Left hindlimb (tissue), 1 donor: ENCODE measurements at regions not wholly inside any gene's neighbourhood (a gene's known extent, or its start where the extent isn't known, plus 50 kb on each side); places are given as distances from the start of the nearest gene placed in this dataset.
A peak's percentile ranks its signal among the peaks of the same experiment; 100 is the strongest.
"Not testable (repeated sequence)": the region's sequence is repeated elsewhere in the genome, so short reads cannot be mapped to it uniquely, and the experiment has no call there.

Experiments used
- DNase-seq: peaks from one replicate; pipeline ENCODE4 v3.0.0-alpha.2; 2018

- no peak for DNase-seq
Observed at GRCh38 chr1:244106837-244107493, 55.9 kb downstream of the ZBTB18 start.

GRCh38 chr1:244111027-244111426 is 59.9 kb downstream of the ZBTB18 start:
- DNase-seq: no peak

- no peak for DNase-seq
Observed at GRCh38 chr1:244112041-244112440, 61.0 kb downstream of the ZBTB18 start.

GRCh38 chr1:244112636-244113035 is 61.6 kb downstream of the ZBTB18 start:
- DNase-seq: no peak

GRCh38 chr1:244113532-244114320 is 62.6 kb downstream of the ZBTB18 start:
- DNase-seq: no peak

- no peak for DNase-seq
Observed at GRCh38 chr1:244114892-244115291, 63.8 kb downstream of the ZBTB18 start.

GRCh38 chr1:244116946-244117345 is 65.9 kb downstream of the ZBTB18 start:
- DNase-seq: no peak

GRCh38 chr1:244118109-244118761 is 67.2 kb downstream of the ZBTB18 start:
- no peak for DNase-seq

- DNase-seq: no peak
Observed at GRCh38 chr1:244128591-244129383, 77.7 kb downstream of the ZBTB18 start.

- DNase-seq: no peak
Observed at GRCh38 chr1:244137276-244137675, 86.2 kb downstream of the ZBTB18 start.

GRCh38 chr1:244137725-244138124 is 86.6 kb downstream of the ZBTB18 start:
- DNase-seq: no peak

GRCh38 chr1:244138399-244138798 is 87.3 kb downstream of the ZBTB18 start:
- no peak for DNase-seq

GRCh38 chr1:244139655-244140054 is 88.6 kb downstream of the ZBTB18 start:
- DNase-seq: no peak

- DNase-seq: no peak
Observed at GRCh38 chr1:244140420-244140819, 89.3 kb downstream of the ZBTB18 start.

GRCh38 chr1:244144053-244144452 is 93.0 kb downstream of the ZBTB18 start:
- DNase-seq: no peak

GRCh38 chr1:244150071-244150470 is 99.0 kb downstream of the ZBTB18 start:
- no peak for DNase-seq

- no peak for DNase-seq
Observed at GRCh38 chr1:244150665-244151064, 99.6 kb downstream of the ZBTB18 start.

- DNase-seq: no peak
Observed at GRCh38 chr1:244151537-244151936, 100.5 kb downstream of the ZBTB18 start.

GRCh38 chr1:244154508-244154871 is 103.4 kb downstream of the ZBTB18 start:
- DNase-seq: no peak

- DNase-seq: peak; percentile 73
Observed at GRCh38 chr1:244154872-244155531, 103.9 kb downstream of the ZBTB18 start.

- DNase-seq: no peak
Observed at GRCh38 chr1:244155661-244156060, 104.6 kb downstream of the ZBTB18 start.

- DNase-seq: not testable (repeated sequence)
Observed at GRCh38 chr1:244156617-244157016, 105.5 kb downstream of the ZBTB18 start.
